Activated B cell treated with CpG ODN at 0.5 μM for 24 hours (primary cell): ENCODE measurements at regions not wholly inside any gene's neighbourhood (a gene's known extent, or its start where the extent isn't known, plus 50 kb on each side); places are given as distances from the start of the nearest gene placed in this dataset.

ENCODE experiments used
- ATAC-seq: fragments of 200-7000 bp; cut with Tn5 transposase; one replicate; pipeline ENCODE4 v1.10.0; 2021; ENCODE audit warnings: low read depth, mild to moderate bottlenecking, moderate library complexity
- CTCF ChIA-PET: fragments of 350-600 bp; sonication (Branson Sonifier 250); formaldehyde crosslinking; loops from one replicate; lab custom pipeline; 2021; ENCODE audit warnings: antibody characterized with exemption; lab: Charles Lee
- POLR2A ChIA-PET: fragments of 350-600 bp; sonication (Branson Sonifier 250); formaldehyde crosslinking; loops from one replicate; lab custom pipeline; 2021; ENCODE audit warnings: antibody characterized with exemption; lab: Charles Lee
- DNase-seq: peaks from one replicate; pipeline ENCODE4 v3.0.0; 2022
- H3K27ac Mint-ChIP-seq: one replicate; pipeline ENCODE4 v1.8.0; 2020; ENCODE audit warnings: mixed read lengths
- H3K27me3 Mint-ChIP-seq: one replicate; pipeline ENCODE4 v1.8.0; 2021; ENCODE audit warnings: mixed read lengths
- H3K36me3 Mint-ChIP-seq: one replicate; pipeline ENCODE4 v1.8.0; 2021; ENCODE audit warnings: low read depth, mixed read lengths
- H3K4me1 Mint-ChIP-seq: one replicate; pipeline ENCODE4 v1.8.0; 2021; ENCODE audit warnings: mixed read lengths
- H3K4me3 Mint-ChIP-seq: one replicate; pipeline ENCODE4 v1.8.0; 2020; ENCODE audit warnings: mild to moderate bottlenecking, mixed read lengths
- H3K9me3 Mint-ChIP-seq: one replicate; pipeline ENCODE4 v1.8.0; 2020; ENCODE audit warnings: mixed read lengths
- intact Hi-C: fragments of 100-400 bp; cut with micrococcal nuclease; formaldehyde crosslinking; loops from one replicate; pipeline ENCODE4 v1.15.1; 2024
- TF ChIP-seq, protein P1 (sequence below): fragments of 200-600 bp; IDR thresholded peaks from one replicate; pipeline ENCODE4 v1.8.0; 2022; ENCODE audit warnings: antibody characterized with exemption, mild to moderate bottlenecking

DNA sequence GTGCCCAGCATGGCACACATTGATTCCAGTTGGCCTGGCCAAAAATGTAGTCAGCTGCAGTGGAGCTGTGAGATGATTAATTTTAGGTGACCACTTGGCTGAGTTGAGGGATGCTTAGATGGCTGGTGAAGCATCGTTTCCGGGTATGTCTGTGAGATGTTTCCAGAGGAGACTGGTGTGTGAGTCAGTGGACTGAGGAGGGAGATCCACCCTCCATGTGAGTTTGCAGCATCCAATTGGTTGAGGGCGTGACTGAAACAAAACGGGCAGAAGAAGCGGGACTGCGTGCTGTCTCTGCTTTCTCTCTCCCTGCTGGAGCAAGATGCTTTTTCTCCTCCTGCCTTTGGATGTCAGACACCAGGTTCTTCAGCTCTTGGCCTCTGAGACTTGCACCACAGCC lies 68.2 kb upstream of the DSCAM start:
- Mint-ChIP-seq H3K4me1 (no peaks in the 10 kb centered on the region), H3K4me3 (no peak overlapping the region), H3K27ac (no peak overlapping the region), H3K27me3 (no peaks in the 10 kb centered on the region), H3K9me3 (no peaks in the 10 kb centered on the region), H3K36me3 (no peaks in the 10 kb centered on the region)
- POLR2A ChIA-PET = no interaction called here
- ATAC-seq (no peak), DNase-seq (no peak)
- TF ChIP-seq, protein P1, sequence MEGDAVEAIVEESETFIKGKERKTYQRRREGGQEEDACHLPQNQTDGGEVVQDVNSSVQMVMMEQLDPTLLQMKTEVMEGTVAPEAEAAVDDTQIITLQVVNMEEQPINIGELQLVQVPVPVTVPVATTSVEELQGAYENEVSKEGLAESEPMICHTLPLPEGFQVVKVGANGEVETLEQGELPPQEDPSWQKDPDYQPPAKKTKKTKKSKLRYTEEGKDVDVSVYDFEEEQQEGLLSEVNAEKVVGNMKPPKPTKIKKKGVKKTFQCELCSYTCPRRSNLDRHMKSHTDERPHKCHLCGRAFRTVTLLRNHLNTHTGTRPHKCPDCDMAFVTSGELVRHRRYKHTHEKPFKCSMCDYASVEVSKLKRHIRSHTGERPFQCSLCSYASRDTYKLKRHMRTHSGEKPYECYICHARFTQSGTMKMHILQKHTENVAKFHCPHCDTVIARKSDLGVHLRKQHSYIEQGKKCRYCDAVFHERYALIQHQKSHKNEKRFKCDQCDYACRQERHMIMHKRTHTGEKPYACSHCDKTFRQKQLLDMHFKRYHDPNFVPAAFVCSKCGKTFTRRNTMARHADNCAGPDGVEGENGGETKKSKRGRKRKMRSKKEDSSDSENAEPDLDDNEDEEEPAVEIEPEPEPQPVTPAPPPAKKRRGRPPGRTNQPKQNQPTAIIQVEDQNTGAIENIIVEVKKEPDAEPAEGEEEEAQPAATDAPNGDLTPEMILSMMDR = no peak
- intact Hi-C loops = no loop called here
- CTCF ChIA-PET = no interaction called here

DNA sequence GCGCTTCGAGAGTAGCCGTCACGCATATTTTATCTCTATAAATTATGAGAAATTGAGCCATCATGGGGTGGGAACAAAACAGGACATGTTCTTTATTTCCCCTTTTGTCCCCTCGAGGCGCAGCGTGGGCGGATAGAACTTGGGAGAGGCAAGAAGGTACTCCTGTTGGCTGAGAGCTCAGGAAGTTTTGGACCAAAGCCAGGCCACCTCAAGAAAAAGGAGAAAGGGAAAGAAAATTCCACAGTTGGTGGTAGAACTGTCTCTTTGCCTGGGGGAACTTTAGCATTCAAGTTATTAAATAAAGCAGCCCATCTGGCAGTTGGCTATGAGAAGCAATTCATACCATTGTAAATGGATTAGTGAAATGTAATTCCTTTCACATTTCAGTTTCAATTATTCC lies 76.4 kb upstream of the DSCAM start:
- POLR2A ChIA-PET = no interaction called here
- H3K4me3 Mint-ChIP-seq = no peak overlapping the region
- H3K4me1 Mint-ChIP-seq = no peaks in the 10 kb centered on the region
- DNase-seq (no peak), ATAC-seq (no peak)
- H3K36me3 Mint-ChIP-seq = no peaks in the 10 kb centered on the region
- TF ChIP-seq, protein P1 = no peak
- H3K27ac Mint-ChIP-seq = no peak overlapping the region
- no peaks in the 10 kb centered on the region for H3K27me3 Mint-ChIP-seq
- CTCF ChIA-PET = no interaction called here
- peaks cover 11% of the 10 kb centered on the region for H3K9me3 Mint-ChIP-seq
- intact Hi-C loops = no loop called here

DNA sequence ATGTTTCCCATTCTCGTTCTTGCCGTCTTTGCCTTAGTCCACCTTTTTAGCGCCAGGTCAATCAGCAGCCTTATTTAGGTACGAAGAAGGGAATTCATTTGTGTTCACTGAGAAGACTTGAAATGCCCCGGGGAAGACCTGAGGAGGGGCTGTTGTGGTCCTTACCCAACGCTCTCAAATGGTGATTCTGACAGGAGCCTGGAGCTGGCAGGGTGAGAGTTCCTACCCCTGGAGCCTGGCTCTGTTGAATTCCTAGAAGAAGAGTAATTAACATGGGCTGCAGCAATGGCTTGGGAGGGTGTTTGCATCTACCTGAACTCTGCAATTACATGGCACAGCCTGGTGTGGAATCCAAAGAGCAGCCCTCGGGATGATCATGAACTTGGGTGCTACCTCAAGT lies 76.9 kb upstream of the DSCAM start:
- CTCF ChIA-PET = no interaction called here
- Mint-ChIP-seq H3K27ac (no peak overlapping the region), H3K4me1 (no peaks in the 10 kb centered on the region), H3K36me3 (no peaks in the 10 kb centered on the region), H3K9me3 (peaks cover 15% of the 10 kb centered on the region), H3K27me3 (no peaks in the 10 kb centered on the region), H3K4me3 (no peak overlapping the region)
- ATAC-seq (no peak), DNase-seq (no peak)
- intact Hi-C loops = no loop called here
- TF ChIP-seq, protein P1 = no peak
- POLR2A ChIA-PET = no interaction called here

DNA sequence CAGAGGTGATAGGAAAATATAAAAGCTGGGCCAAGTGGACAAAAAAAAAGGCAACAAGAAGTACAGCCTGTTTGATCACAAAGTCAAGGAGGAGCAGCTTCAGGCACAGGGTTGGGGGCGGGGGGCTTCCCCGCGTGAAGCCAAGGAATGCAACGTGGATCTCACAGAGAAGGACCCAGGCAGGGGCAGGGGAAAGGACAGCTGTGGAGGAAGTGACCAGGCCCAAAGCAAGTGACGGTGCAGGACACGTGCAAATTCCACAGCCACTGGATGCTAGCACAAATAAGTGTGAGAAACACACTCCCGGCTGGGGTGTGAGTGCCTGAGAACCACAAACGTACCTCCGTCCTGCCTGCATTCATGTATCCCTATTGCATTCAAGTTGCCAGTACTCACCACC lies 77.7 kb upstream of the DSCAM start:
- H3K27ac Mint-ChIP-seq = no peak overlapping the region
- TF ChIP-seq, protein P1 = no peak
- intact Hi-C loops = no loop called here
- H3K4me3 Mint-ChIP-seq = no peak overlapping the region
- POLR2A ChIA-PET = no interaction called here
- H3K27me3 Mint-ChIP-seq = no peaks in the 10 kb centered on the region
- DNase-seq = no peak
- H3K4me1 Mint-ChIP-seq = no peaks in the 10 kb centered on the region
- no peaks in the 10 kb centered on the region for H3K36me3 Mint-ChIP-seq
- CTCF ChIA-PET = no interaction called here
- peaks cover 18% of the 10 kb centered on the region for H3K9me3 Mint-ChIP-seq
- no peak for ATAC-seq

DNA sequence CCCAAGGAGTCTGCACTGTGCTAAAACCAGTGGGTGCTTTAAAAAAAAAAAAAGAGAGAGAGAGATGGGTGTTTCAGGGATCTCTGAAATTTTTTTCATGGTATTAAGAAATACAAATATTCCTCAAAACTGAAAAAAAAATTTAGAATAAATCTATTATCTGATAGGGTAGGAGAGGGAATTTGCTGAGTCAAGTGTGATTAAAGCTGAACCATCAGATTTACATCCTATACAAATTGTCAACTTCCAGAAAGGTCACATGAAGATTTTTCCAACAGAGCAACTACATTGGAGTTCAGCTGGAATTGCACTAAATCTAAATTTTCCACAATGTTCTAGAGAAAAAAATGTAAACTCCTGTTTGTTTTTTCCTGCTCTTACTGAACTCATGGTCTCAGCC lies 79.3 kb upstream of the DSCAM start:
- ATAC-seq (no peak), DNase-seq (no peak)
- H3K27me3 Mint-ChIP-seq = no peaks in the 10 kb centered on the region
- H3K4me1 Mint-ChIP-seq = no peaks in the 10 kb centered on the region
- peaks cover 23% of the 10 kb centered on the region for H3K9me3 Mint-ChIP-seq
- TF ChIP-seq, protein P1 = no peak
- ChIA-PET POLR2A (no interaction called here), CTCF (no interaction called here)
- no peak overlapping the region for H3K4me3 Mint-ChIP-seq
- H3K27ac Mint-ChIP-seq = no peak overlapping the region
- H3K36me3 Mint-ChIP-seq = no peaks in the 10 kb centered on the region
- intact Hi-C loops = no loop called here
